Activated naive CD8-positive, alpha-beta T cell treated with anti-CD3 and anti-CD28 coated beads, Interleukin-2, amount 50 U/mL, for 24 hours (primary cell): ENCODE measurements at regions not wholly inside any gene's neighbourhood (a gene's known extent, or its start where the extent isn't known, plus 50 kb on each side); places are given as distances from the start of the nearest gene placed in this dataset.
A peak's percentile ranks its signal among the peaks of the same experiment; 100 is the strongest.

Source experiments
- ATAC-seq: fragments of 150-1000 bp; cut with Tn5 transposase; one replicate; pipeline ENCODE4 v1.10.0; 2021
- DNase-seq: peaks from one replicate; pipeline ENCODE4 v3.0.0; 2021
- H3K27ac Mint-ChIP-seq: one replicate; pipeline ENCODE4 v1.8.0; 2021; ENCODE audit warnings: mild to moderate bottlenecking, mixed read lengths
- H3K27me3 Mint-ChIP-seq: one replicate; pipeline ENCODE4 v1.8.0; 2021; ENCODE audit warnings: mixed read lengths
- H3K36me3 Mint-ChIP-seq: one replicate; pipeline ENCODE4 v1.8.0; 2021; ENCODE audit warnings: low read depth, mixed read lengths
- H3K4me1 Mint-ChIP-seq: one replicate; pipeline ENCODE4 v1.8.0; 2021; ENCODE audit warnings: mixed read lengths
- H3K4me3 Mint-ChIP-seq: one replicate; pipeline ENCODE4 v1.8.0; 2021; ENCODE audit warnings: mild to moderate bottlenecking, moderate library complexity, mixed read lengths
- H3K9me3 Mint-ChIP-seq: one replicate; pipeline ENCODE4 v1.8.0; 2021; ENCODE audit warnings: mixed read lengths

GRCh38 chr9:129263836-129264235, 85.8 kb upstream of the IER5L start:
- no peak for ATAC-seq
- Mint-ChIP-seq H3K36me3 (no peaks in the 10 kb centered on the region), H3K4me3 (no peak overlapping the region), H3K27ac (no peak overlapping the region), H3K27me3 (peaks cover 15% of the 10 kb centered on the region), H3K9me3 (no peaks in the 10 kb centered on the region), H3K4me1 (peaks cover 27% of the 10 kb centered on the region)
- no peak for DNase-seq

DNA sequence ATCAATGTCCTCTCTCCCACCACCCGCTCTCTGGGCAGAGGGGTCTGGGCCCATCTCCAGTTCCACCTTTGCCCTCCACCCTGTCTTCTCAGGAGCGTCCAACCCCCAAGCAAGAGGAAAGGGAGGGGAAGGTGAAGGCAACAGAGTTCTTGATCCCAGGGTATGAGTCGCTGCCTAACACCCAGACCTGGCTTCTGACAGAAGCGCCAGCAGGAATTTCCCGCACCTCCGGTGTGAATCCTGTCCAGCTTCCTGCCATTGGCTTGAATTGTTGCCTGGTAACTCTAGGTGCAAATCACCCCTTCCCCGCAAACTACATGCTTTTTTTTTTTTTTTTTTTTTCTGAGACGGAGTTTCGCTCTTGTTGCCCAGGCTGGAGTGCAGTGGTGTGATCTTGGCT, 84.2 kb upstream of the IER5L start:
- ATAC-seq: no peak
- peaks cover 36% of the 10 kb centered on the region for H3K4me1 Mint-ChIP-seq
- H3K4me3 Mint-ChIP-seq: no peak overlapping the region
- no peak overlapping the region for H3K27ac Mint-ChIP-seq
- peaks cover 23% of the 10 kb centered on the region for H3K27me3 Mint-ChIP-seq
- no peaks in the 10 kb centered on the region for H3K36me3 Mint-ChIP-seq
- no peaks in the 10 kb centered on the region for H3K9me3 Mint-ChIP-seq
- DNase-seq: no peak

- DNase-seq: no peak
- H3K4me3 Mint-ChIP-seq: peak overlapping the region; percentile 65
- H3K4me1 Mint-ChIP-seq: peaks cover 36% of the 10 kb centered on the region
- H3K27ac Mint-ChIP-seq: peak overlapping the region; percentile 67
- H3K27me3 Mint-ChIP-seq: peaks cover 32% of the 10 kb centered on the region
- ATAC-seq: no peak
- no peaks in the 10 kb centered on the region for H3K9me3 Mint-ChIP-seq
- no peaks in the 10 kb centered on the region for H3K36me3 Mint-ChIP-seq
These were observed 81.3 kb upstream of the IER5L start for GRCh38 chr9:129259375-129259774.

DNA sequence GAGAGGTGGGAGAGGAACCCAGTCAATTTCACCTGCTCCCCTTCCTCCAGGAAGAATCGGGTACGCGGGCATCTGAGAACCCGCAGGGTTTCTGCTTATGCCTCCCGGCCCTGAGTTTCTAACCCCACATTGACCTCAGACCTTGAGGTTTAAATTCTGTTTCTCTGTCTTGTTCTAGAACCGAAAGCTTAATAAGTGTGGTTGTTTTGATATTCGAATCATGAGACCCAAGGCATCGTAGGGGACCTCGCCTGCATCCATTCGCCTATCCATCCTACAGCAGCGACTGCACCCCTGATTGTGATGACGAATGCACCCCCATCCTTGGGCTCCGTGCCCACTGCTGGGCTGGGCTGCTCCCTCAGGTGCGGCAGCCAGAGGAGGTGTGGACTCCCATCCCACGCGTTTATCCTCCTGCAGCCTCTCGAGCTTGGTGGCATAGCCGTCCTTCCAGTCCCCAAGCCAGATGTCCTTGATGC, 80.8 kb upstream of the IER5L start:
- DNase-seq (no peak), ATAC-seq (peak; percentile 9)
- peaks cover 32% of the 10 kb centered on the region for H3K27me3 Mint-ChIP-seq
- H3K36me3 Mint-ChIP-seq: no peaks in the 10 kb centered on the region
- H3K4me3 Mint-ChIP-seq: peak overlapping the region; percentile 65
- H3K4me1 Mint-ChIP-seq: peaks cover 37% of the 10 kb centered on the region
- H3K9me3 Mint-ChIP-seq: no peaks in the 10 kb centered on the region
- H3K27ac Mint-ChIP-seq: peak overlapping the region; percentile 67

DNA sequence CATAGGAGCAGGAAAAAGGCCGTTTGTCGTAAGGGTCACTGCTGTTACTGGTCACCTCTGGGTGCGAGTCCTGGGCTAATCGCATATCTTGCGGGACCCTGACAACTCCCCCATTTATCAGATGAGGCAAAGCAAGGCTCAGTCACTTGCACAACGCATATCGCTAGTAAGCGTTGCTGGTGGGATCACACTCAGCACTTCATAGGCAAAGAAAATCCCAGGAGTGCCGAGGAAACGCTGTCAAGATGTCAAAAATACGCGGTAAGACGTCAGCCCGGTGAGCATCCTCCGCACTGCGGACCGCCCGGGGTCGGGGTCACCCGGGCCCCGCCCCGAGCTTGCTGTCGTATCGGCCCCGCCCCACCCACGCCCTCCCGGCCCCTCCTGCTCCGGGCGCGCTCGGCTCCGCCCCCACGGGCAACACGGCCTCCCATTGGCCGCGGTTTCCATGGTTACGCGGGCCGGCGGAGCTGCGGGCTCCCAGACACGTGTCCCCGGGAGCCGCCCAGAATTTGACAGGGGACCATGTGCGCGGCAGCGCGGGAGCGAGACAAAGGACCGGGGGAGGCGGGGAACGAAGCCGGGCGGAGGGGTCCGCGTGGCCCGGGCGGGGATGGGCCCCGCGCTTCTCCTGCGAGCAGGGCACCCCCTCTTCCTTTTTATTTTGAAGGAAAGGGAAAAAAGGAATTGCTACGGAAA, 80.2 kb upstream of the IER5L start:
- H3K4me1 Mint-ChIP-seq: peaks cover 37% of the 10 kb centered on the region
- peak overlapping the region; percentile 65 for H3K4me3 Mint-ChIP-seq
- H3K9me3 Mint-ChIP-seq: no peaks in the 10 kb centered on the region
- peak; percentile 90 for ATAC-seq
- no peak overlapping the region for H3K27ac Mint-ChIP-seq
- peak; percentile 91 for DNase-seq
- H3K36me3 Mint-ChIP-seq: no peaks in the 10 kb centered on the region
- H3K27me3 Mint-ChIP-seq: peaks cover 29% of the 10 kb centered on the region

DNA sequence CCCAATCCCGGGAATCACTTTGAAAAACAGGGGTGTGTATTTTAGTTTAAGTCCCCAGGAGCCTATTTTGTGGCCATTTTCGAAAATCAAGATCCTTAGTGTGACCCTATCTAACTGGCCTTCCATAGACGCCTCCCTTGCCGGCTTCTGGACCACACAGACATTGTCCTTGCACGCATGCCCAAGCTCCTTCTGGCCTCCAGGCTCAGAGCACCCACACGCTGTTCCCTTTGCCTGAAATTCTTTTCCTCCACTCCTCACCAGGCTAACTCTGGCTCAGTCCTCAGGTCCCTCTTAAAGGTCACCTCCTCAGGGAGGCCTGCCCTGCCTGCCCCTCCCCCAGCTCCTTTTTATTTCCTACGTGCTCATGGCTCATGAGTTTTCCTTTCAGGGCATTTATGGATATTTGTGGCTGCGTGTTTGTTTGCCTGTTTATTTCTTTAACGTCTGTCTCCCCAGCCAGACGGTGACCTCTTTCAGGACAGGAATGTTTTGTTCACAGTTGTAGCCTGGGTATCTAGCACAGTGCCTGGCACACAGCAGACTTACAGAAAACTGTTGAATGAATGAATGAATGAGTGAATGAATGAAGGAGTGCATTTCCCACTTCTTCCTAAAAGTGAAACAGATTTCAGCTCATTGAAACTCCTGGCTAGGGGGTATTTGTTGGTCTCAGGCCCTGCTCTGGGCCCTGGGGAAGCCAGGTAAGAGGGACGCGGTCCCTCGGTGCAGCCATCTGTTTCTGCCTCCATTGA, 79.1 kb upstream of the IER5L start:
- Mint-ChIP-seq H3K27ac (no peak overlapping the region), H3K4me1 (peaks cover 37% of the 10 kb centered on the region), H3K27me3 (peaks cover 29% of the 10 kb centered on the region), H3K4me3 (no peak overlapping the region), H3K9me3 (no peaks in the 10 kb centered on the region), H3K36me3 (no peaks in the 10 kb centered on the region)
- no peak for ATAC-seq
- no peak for DNase-seq

DNA sequence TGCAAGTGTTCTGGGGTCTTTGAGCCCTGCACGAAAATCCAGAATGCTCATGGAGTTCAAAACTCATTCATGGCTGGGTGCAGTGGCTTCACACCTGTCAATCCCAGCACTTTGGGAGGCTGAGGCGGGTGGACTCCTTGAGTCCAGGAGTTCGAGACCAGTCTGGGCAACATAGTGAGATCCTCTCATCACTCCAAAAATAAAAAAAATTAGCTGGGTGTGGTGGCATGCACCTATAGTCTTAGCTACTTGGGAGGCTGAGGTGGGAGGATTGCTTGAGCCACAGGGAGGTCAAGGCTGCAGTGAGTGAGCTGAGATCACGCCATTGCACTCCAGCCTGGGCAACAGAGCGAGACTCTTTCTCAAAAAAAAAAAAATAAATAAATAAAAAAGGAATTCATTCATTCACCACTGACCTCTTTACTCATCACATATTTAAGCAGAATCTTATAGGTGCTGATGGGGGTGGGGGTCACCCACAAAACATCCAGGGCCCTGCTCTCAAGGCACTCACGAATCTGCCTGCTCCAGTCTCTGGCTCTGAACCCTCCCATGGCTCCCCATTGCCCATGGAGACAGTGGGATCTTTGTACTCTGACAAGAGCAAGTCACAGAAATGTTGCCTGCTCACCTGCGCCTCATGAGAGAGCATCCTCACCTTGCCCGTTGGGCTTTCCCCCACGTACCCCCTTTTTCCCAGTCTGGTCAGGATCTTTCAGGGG, 76.7 kb upstream of the IER5L start:
- ATAC-seq (no peak), DNase-seq (no peak)
- Mint-ChIP-seq H3K36me3 (no peaks in the 10 kb centered on the region), H3K4me1 (peaks cover 24% of the 10 kb centered on the region), H3K4me3 (no peak overlapping the region), H3K9me3 (no peaks in the 10 kb centered on the region), H3K27ac (no peak overlapping the region), H3K27me3 (peaks cover 27% of the 10 kb centered on the region)

- Mint-ChIP-seq H3K4me3 (no peak overlapping the region), H3K9me3 (no peaks in the 10 kb centered on the region), H3K27me3 (peaks cover 19% of the 10 kb centered on the region), H3K36me3 (no peaks in the 10 kb centered on the region), H3K27ac (no peak overlapping the region), H3K4me1 (peaks cover 15% of the 10 kb centered on the region)
- ATAC-seq (no peak), DNase-seq (no peak)
These were observed 75.8 kb upstream of the IER5L start for GRCh38 chr9:129253803-129254381.

DNA sequence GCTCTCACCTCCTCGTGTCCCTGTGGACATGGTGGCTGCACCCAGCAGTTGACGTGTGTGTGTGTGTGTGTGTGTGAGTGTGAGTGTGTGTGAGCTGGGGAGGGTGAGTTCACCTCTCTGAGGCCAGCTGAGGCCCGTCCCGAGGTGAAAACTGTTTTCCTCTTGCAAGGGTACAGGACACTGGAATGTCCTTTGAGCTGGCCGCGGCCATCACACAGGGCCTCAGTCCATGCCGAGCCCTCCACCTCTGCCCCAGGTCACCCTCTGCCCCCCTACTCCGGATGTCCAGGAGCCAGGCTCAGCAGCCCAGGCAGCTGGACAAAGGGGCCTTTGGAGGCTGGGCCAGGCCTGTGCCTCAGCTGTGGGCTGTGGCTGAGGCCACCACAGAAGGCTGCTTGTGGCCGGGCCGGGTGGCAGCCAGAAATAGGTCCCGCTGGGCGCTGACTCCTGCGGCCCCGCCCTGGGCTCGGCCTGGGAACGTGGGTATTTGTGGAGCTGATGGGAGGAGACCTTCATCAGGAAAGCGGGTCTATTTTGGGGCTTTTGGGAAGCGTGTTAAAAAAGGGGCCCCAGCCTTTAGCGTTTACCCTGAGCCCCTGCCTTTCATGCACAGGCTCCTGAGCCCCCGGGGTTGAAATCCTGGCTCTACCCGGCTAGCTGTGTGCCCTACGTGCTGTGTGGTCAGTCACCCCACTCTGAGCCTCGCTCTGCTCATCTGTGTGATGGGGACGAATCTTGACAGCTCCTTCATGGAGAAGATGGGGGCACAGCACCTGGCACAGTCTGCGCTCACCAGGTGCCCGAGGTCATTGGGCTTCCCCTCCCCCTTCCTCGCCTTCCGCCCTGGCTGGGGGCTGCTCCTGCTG, 75.1 kb upstream of the IER5L start:
- H3K36me3 Mint-ChIP-seq: no peaks in the 10 kb centered on the region
- DNase-seq (no peak), ATAC-seq (no peak)
- peaks cover 17% of the 10 kb centered on the region for H3K27me3 Mint-ChIP-seq
- H3K9me3 Mint-ChIP-seq: no peaks in the 10 kb centered on the region
- peaks cover 10% of the 10 kb centered on the region for H3K4me1 Mint-ChIP-seq
- no peak overlapping the region for H3K4me3 Mint-ChIP-seq
- H3K27ac Mint-ChIP-seq: no peak overlapping the region

DNA sequence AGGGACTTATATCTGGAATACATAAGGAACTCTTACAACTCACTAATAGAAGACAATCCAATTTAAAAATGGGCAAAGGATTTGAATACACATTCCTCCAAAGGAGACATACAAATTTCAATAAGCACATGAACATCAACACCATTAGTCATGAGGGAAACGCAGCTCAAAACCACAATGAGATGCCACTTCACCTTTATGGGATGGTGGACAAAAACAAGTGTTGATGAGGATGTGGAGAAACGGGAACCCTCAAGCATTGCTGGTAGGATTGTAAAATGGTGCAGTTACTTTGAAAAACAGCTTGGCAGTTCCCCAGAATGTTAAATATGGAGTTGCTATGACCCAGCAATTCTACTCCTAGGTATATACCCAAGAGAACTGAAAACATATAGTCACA, 72.7 kb upstream of the IER5L start:
- DNase-seq (no peak), ATAC-seq (no peak)
- no peaks in the 10 kb centered on the region for H3K9me3 Mint-ChIP-seq
- peaks cover 2% of the 10 kb centered on the region for H3K27me3 Mint-ChIP-seq
- no peak overlapping the region for H3K27ac Mint-ChIP-seq
- H3K36me3 Mint-ChIP-seq: no peaks in the 10 kb centered on the region
- no peak overlapping the region for H3K4me3 Mint-ChIP-seq
- peaks cover 4% of the 10 kb centered on the region for H3K4me1 Mint-ChIP-seq

GRCh38 chr9:129247285-129248153, 69.5 kb upstream of the IER5L start:
- Mint-ChIP-seq H3K4me3 (no peak overlapping the region), H3K27ac (no peak overlapping the region), H3K9me3 (no peaks in the 10 kb centered on the region), H3K36me3 (no peaks in the 10 kb centered on the region), H3K4me1 (peaks cover 3% of the 10 kb centered on the region), H3K27me3 (peaks cover 2% of the 10 kb centered on the region)
- ATAC-seq: no peak
- no peak for DNase-seq

DNA sequence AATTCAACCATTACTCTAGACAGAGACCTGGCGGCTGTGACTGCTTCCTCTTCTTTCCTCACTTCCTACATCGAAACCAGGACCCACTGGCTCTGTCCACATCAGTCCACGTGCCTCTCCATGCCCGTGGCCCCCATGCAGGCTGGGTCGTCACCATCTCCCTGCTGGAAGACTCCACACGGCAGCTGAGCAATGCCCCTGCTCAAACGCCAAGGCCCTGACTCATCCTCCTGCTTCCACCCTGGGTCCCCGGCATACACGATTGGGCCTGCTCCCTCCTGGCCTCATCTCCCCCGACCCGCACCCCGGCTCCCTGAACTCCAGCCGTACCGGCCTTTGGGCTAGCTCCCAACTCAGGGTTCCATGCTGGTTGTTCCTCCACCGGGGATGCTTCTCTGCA, 67.2 kb upstream of the IER5L start:
- H3K36me3 Mint-ChIP-seq: no peaks in the 10 kb centered on the region
- H3K9me3 Mint-ChIP-seq: no peaks in the 10 kb centered on the region
- no peaks in the 10 kb centered on the region for H3K27me3 Mint-ChIP-seq
- ATAC-seq (no peak), DNase-seq (no peak)
- no peak overlapping the region for H3K27ac Mint-ChIP-seq
- H3K4me3 Mint-ChIP-seq: no peak overlapping the region
- H3K4me1 Mint-ChIP-seq: no peaks in the 10 kb centered on the region

GRCh38 chr9:129242971-129243561, 65.0 kb upstream of the IER5L start:
- no peaks in the 10 kb centered on the region for H3K36me3 Mint-ChIP-seq
- no peaks in the 10 kb centered on the region for H3K9me3 Mint-ChIP-seq
- ATAC-seq (no peak), DNase-seq (no peak)
- H3K4me3 Mint-ChIP-seq: no peak overlapping the region
- H3K4me1 Mint-ChIP-seq: peaks cover 8% of the 10 kb centered on the region
- H3K27me3 Mint-ChIP-seq: no peaks in the 10 kb centered on the region
- no peak overlapping the region for H3K27ac Mint-ChIP-seq
